Erythroblast (primary cell): ENCODE measurements at regions not wholly inside any gene's neighbourhood (a gene's known extent, or its start where the extent isn't known, plus 50 kb on each side); places are given as distances from the start of the nearest gene placed in this dataset.
"Not testable (repeated sequence)": the region's sequence is repeated elsewhere in the genome, so short reads cannot be mapped to it uniquely, and the experiment has no call there.

Experiments
- DNase-seq, 2 experiments: peaks; one replicate each; lab custom pipeline; 2025; lab: John Stamatoyannopoulos, UW
- GATA1 ChIP-seq: IDR thresholded peaks from 2 replicates; pipeline ENCODE4 v1.6.1; 2011; ENCODE audit warnings: low read depth, mild to moderate bottlenecking, control low read depth, low read length, moderate library complexity
- POLR2A ChIP-seq: IDR thresholded peaks from 2 replicates; pipeline ENCODE4 v1.6.1; 2011; ENCODE audit warnings: mild to moderate bottlenecking, low read length

- no peak for DNase-seq
- TF ChIP-seq GATA1 (no peak), POLR2A (no peak)
These were observed 410.3 kb downstream of the SLC6A15 start for GRCh38 chr12:84502180-84502860.

GRCh38 chr12:84497819-84498218 lies 414.8 kb downstream of the SLC6A15 start:
- no peak for DNase-seq

GRCh38 chr12:84495711-84496110 lies 416.9 kb downstream of the SLC6A15 start:
- DNase-seq, result no peak

More at GRCh38 chr12:84497819-84498218, 414.8 kb downstream of the SLC6A15 start:
- no peak for TF ChIP-seq POLR2A
- no peak for TF ChIP-seq GATA1

GRCh38 chr12:84492351-84492883 lies 420.2 kb downstream of the SLC6A15 start:
- DNase-seq, result no peak
- no peak for TF ChIP-seq POLR2A
- no peak for TF ChIP-seq GATA1

More at GRCh38 chr12:84495711-84496110, 416.9 kb downstream of the SLC6A15 start:
- no peak for TF ChIP-seq GATA1
- TF ChIP-seq POLR2A, result no peak

GRCh38 chr12:84484798-84485197 lies 427.8 kb downstream of the SLC6A15 start:
- no peak for TF ChIP-seq GATA1
- no peak for TF ChIP-seq POLR2A
- DNase-seq, result no peak

GRCh38 chr12:84480803-84481202 lies 431.8 kb downstream of the SLC6A15 start:
- no peak for DNase-seq
- TF ChIP-seq GATA1 (no peak), POLR2A (no peak)

GRCh38 chr12:84470361-84470760 lies 442.2 kb downstream of the SLC6A15 start:
- TF ChIP-seq GATA1 (no peak), POLR2A (no peak)
- DNase-seq, result no peak

- no peak for DNase-seq
- no peak for TF ChIP-seq POLR2A
- TF ChIP-seq GATA1, result no peak
These were observed 448.0 kb downstream of the SLC6A15 start for GRCh38 chr12:84464616-84465015.

GRCh38 chr12:84463741-84464495 lies 448.7 kb downstream of the SLC6A15 start:
- no peak for DNase-seq
- TF ChIP-seq GATA1 (no peak), POLR2A (no peak)

- TF ChIP-seq GATA1 (no peak), POLR2A (no peak)
- DNase-seq, result no peak
These were observed 457.0 kb downstream of the SLC6A15 start for GRCh38 chr12:84455598-84455997.

GRCh38 chr12:84446478-84446877 lies 466.1 kb downstream of the SLC6A15 start:
- DNase-seq, result not testable (repeated sequence)

GRCh38 chr12:84436134-84436533 lies 476.5 kb downstream of the SLC6A15 start:
- DNase-seq, result no peak
- TF ChIP-seq GATA1, result no peak
- TF ChIP-seq POLR2A, result no peak

GRCh38 chr12:84435682-84436081 lies 476.9 kb downstream of the SLC6A15 start:
- no peak for TF ChIP-seq GATA1
- no peak for TF ChIP-seq POLR2A
- DNase-seq, result no peak

- DNase-seq, result no peak
- TF ChIP-seq POLR2A, result no peak
- no peak for TF ChIP-seq GATA1
These were observed 490.3 kb downstream of the SLC6A15 start for GRCh38 chr12:84422340-84422739.

GRCh38 chr12:84421103-84421502 lies 491.5 kb downstream of the SLC6A15 start:
- DNase-seq, result no peak
- TF ChIP-seq GATA1, result no peak
- no peak for TF ChIP-seq POLR2A
